IPS-20b (cell line): ENCODE measurements at regions not wholly inside any gene's neighbourhood (a gene's known extent, or its start where the extent isn't known, plus 50 kb on each side); places are given as distances from the start of the nearest gene placed in this dataset.

ENCODE experiments used
- H3K27ac ChIP-seq: one replicate; pipeline ENCODE4 v1.5.1; 2013; ENCODE audit warnings: low read length
- H3K27me3 ChIP-seq: 2 replicates; pipeline ENCODE4 v1.6.1; 2013; ENCODE audit warnings: mild to moderate bottlenecking, low read length, inconsistent platforms; ENCODE audit not compliant: insufficient read depth
- H3K36me3 ChIP-seq: 2 replicates; pipeline ENCODE4 v1.6.1; 2013; ENCODE audit warnings: low read depth, mild to moderate bottlenecking, inconsistent platforms, low read length, moderate library complexity; ENCODE audit not compliant: insufficient read depth
- H3K4me1 ChIP-seq: 2 replicates; pipeline ENCODE4 v1.6.1; 2013; ENCODE audit warnings: mild to moderate bottlenecking, control low read depth, inconsistent platforms, low read length, moderate library complexity; ENCODE audit not compliant: insufficient read depth
- H3K4me3 ChIP-seq: 2 replicates; pipeline ENCODE4 v1.5.1; 2013; ENCODE audit warnings: mild to moderate bottlenecking, low read length, inconsistent platforms
- H3K9ac ChIP-seq: 2 replicates; pipeline ENCODE4 v1.6.1; 2013; ENCODE audit warnings: low read depth, mild to moderate bottlenecking, inconsistent platforms, low read length, moderate library complexity
- H3K9me3 ChIP-seq: 2 replicates; pipeline ENCODE4 v1.6.1; 2013; ENCODE audit warnings: mild to moderate bottlenecking, low read depth, low read length, inconsistent platforms; ENCODE audit not compliant: insufficient read depth

- Histone ChIP-seq H3K4me3 (no peak overlapping the region), H3K9ac (no peak overlapping the region), H3K27ac (no peak overlapping the region), H3K9me3 (no peaks in the 10 kb centered on the region), H3K27me3 (no peaks in the 10 kb centered on the region), H3K4me1 (no peaks in the 10 kb centered on the region), H3K36me3 (no peaks in the 10 kb centered on the region)
Observed at GRCh38 chr5:68161156-68161555, 54.4 kb upstream of the PIK3R1 start.

DNA sequence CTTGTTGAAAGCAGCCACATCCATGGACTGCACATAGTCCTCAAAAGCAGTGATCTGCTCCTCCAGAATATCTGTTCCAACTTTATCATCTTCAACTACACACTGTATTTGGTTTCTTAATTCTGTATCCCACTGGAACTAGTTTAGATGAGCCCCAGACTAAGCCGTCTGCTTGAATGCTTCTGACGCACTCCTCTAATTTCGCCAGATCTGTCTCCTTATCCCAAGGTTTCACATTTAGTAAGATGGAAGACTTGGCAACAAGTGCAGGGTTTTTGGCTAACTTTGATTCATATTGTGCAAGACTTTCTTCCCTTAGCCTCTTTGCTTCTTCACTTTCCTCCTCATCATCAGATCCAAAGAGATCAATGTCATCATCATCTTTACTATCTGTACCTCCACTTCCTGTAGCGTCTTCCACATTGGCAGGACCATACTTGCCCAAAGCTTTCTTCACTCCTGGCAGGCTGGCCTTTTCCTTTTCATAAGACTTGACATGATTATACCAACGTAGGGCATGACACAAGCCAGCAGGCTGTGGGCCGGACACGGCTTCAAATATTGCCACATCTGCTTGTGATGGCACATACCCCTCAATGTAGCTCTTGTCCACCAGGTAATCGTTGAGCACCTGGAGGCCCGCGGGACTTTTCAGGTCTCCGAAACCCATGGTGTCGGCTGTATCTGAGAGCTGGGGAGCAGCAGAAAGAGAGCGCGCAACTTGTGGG is 56.2 kb upstream of the PIK3R1 start:
- H3K9me3 ChIP-seq, result no peaks in the 10 kb centered on the region
- H3K27ac ChIP-seq, result no peak overlapping the region
- H3K4me1 ChIP-seq, result no peaks in the 10 kb centered on the region; the same call in 1 of the 2 replicates
- no peaks in the 10 kb centered on the region for H3K36me3 ChIP-seq
- H3K9ac ChIP-seq, result no peak overlapping the region
- H3K4me3 ChIP-seq, result no peak overlapping the region
- no peaks in the 10 kb centered on the region for H3K27me3 ChIP-seq

DNA sequence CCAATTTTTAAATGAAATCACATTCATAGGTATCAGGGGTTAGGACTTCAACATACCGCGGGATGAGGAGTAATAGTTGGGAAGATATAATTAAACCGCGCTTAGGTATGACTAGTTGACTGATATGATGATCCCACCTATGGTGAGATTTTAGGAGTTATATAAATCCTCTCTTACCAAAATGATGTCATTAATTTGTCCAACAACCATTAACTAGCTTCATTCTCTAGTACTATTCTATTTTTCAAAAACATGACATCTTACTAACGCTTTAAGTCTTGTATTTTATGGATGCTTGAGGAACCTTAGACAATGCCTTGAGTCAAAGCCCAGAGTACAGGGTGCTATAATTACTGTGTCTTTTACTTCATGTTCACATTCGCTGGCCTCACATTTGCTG is 59.6 kb upstream of the PIK3R1 start:
- Histone ChIP-seq H3K27ac (no peak overlapping the region), H3K4me1 (no peaks in the 10 kb centered on the region; the same call in 1 of the 2 replicates), H3K27me3 (no peaks in the 10 kb centered on the region), H3K9ac (no peak overlapping the region), H3K9me3 (no peaks in the 10 kb centered on the region), H3K36me3 (no peaks in the 10 kb centered on the region), H3K4me3 (no peak overlapping the region)

GRCh38 chr5:68154119-68154857 is 61.3 kb upstream of the PIK3R1 start:
- no peaks in the 10 kb centered on the region for H3K36me3 ChIP-seq
- no peaks in the 10 kb centered on the region for H3K27me3 ChIP-seq
- H3K4me1 ChIP-seq, result no peaks in the 10 kb centered on the region; the same call in 1 of the 2 replicates
- no peaks in the 10 kb centered on the region for H3K9me3 ChIP-seq
- no peak overlapping the region for H3K4me3 ChIP-seq
- no peak overlapping the region for H3K27ac ChIP-seq
- no peak overlapping the region for H3K9ac ChIP-seq

DNA sequence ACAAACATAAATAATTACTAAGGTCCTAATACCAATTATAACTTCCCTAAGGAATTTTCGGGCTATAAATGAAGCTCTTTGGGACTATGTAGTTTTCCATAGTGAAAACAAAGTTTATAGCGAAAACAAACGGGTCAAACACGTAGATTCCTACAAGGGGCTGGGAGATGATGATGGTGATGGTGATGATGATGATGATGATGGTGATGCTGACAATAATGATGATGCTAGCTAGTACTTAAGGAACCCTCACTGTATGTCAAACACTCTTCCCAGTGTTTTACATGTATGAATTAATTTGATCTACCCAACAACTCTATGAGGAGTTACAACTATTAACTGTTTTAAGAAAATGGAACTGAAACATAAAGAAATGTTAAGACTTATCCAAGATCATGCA is 63.7 kb upstream of the PIK3R1 start:
- no peak overlapping the region for H3K4me3 ChIP-seq
- no peak overlapping the region for H3K27ac ChIP-seq
- H3K4me1 ChIP-seq, result no peaks in the 10 kb centered on the region; the same call in 1 of the 2 replicates
- H3K27me3 ChIP-seq, result no peaks in the 10 kb centered on the region
- no peak overlapping the region for H3K9ac ChIP-seq
- no peaks in the 10 kb centered on the region for H3K9me3 ChIP-seq
- no peaks in the 10 kb centered on the region for H3K36me3 ChIP-seq

DNA sequence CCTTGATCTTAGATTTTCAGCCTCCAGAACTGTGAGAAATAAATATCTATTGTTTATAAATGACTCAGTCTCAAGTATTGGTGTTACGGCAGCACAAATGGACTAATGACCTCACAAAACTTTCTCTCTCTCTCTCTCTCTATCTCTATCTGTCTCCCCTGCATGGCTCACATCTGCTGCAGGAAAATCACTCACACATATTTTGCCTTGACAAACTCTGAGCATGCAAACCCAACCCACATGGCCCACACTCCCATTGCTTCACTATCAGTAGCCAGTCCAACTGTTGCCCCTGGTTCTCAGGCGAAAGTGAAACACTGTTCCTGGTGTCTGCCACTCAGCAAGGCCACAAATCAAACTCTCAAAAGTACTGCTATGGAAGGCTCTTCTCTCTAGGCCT is 66.4 kb upstream of the PIK3R1 start:
- Histone ChIP-seq H3K36me3 (no peaks in the 10 kb centered on the region), H3K9me3 (no peaks in the 10 kb centered on the region; the same call in 1 of the 2 replicates), H3K4me3 (no peak overlapping the region), H3K9ac (no peak overlapping the region), H3K27ac (no peak overlapping the region), H3K27me3 (no peaks in the 10 kb centered on the region), H3K4me1 (no peaks in the 10 kb centered on the region; the same call in 1 of the 2 replicates)

GRCh38 chr5:68148096-68148495 is 67.5 kb upstream of the PIK3R1 start:
- H3K36me3 ChIP-seq, result no peaks in the 10 kb centered on the region
- no peak overlapping the region for H3K9ac ChIP-seq
- no peaks in the 10 kb centered on the region; the same call in 1 of the 2 replicates for H3K9me3 ChIP-seq
- H3K27me3 ChIP-seq, result no peaks in the 10 kb centered on the region
- no peak overlapping the region for H3K27ac ChIP-seq
- no peak overlapping the region for H3K4me3 ChIP-seq
- no peaks in the 10 kb centered on the region for H3K4me1 ChIP-seq

GRCh38 chr5:68147659-68148058 is 67.9 kb upstream of the PIK3R1 start:
- H3K9me3 ChIP-seq, result no peaks in the 10 kb centered on the region; the same call in 1 of the 2 replicates
- H3K4me3 ChIP-seq, result no peak overlapping the region
- H3K9ac ChIP-seq, result no peak overlapping the region

DNA sequence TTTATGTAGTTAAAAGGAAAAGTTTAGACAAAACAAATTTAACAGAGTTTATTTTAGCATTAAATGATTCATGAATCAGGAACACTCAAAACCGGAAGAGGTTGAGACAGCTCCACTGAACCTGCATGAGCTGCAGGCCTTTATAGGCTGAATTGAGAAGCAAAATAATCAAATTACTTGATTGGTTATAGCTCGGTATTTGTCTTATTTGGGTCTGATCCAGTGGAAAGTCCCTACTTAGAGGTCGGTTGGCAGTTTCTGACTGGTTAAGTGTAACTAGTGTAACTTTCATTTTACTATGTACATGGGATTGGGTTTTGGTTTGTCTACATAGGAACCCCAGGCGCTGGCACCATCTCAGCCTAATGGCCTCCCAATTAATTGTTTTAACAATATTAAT is 74.1 kb upstream of the PIK3R1 start:
- no peaks in the 10 kb centered on the region for H3K4me1 ChIP-seq
- H3K4me3 ChIP-seq, result no peak overlapping the region
- no peak overlapping the region for H3K27ac ChIP-seq
- no peaks in the 10 kb centered on the region for H3K36me3 ChIP-seq
- no peak overlapping the region for H3K9ac ChIP-seq
- no peaks in the 10 kb centered on the region; the same call in 1 of the 2 replicates for H3K9me3 ChIP-seq
- no peaks in the 10 kb centered on the region for H3K27me3 ChIP-seq

More at GRCh38 chr5:68147659-68148058, 67.9 kb upstream of the PIK3R1 start:
- no peaks in the 10 kb centered on the region for H3K4me1 ChIP-seq
- H3K36me3 ChIP-seq, result no peaks in the 10 kb centered on the region
- H3K27ac ChIP-seq, result no peak overlapping the region
- H3K27me3 ChIP-seq, result no peaks in the 10 kb centered on the region

- H3K36me3 ChIP-seq, result no peaks in the 10 kb centered on the region
- no peaks in the 10 kb centered on the region for H3K27me3 ChIP-seq
- H3K9ac ChIP-seq, result no peak overlapping the region
- H3K9me3 ChIP-seq, result no peaks in the 10 kb centered on the region; the same call in 1 of the 2 replicates
- no peaks in the 10 kb centered on the region for H3K4me1 ChIP-seq
- H3K27ac ChIP-seq, result no peak overlapping the region
- no peak overlapping the region for H3K4me3 ChIP-seq
Observed at GRCh38 chr5:68140763-68141162, 74.8 kb upstream of the PIK3R1 start.

GRCh38 chr5:68139611-68140441 is 75.7 kb upstream of the PIK3R1 start:
- H3K27ac ChIP-seq, result no peak overlapping the region
- no peaks in the 10 kb centered on the region; the same call in 1 of the 2 replicates for H3K9me3 ChIP-seq
- H3K9ac ChIP-seq, result no peak overlapping the region
- H3K4me3 ChIP-seq, result no peak overlapping the region
- no peaks in the 10 kb centered on the region for H3K4me1 ChIP-seq
- no peaks in the 10 kb centered on the region for H3K27me3 ChIP-seq
- H3K36me3 ChIP-seq, result no peaks in the 10 kb centered on the region
